ENCODE measurements at regions not wholly inside any gene's neighbourhood (a gene's known extent, or its start where the extent isn't known, plus 50 kb on each side); places are given as distances from the start of the nearest gene placed in this dataset.

GRCh38 chr2:63668000-63668399 is 79.2 kb downstream of the MDH1 start:
- POLR2A ChIA-PET: interaction anchor here (0.6 kb wide), 2 partner anchors 41 to 762 kb away, joined by 3 to 5 read pairs; no protein-coding TSS in a partner anchor

DNA sequence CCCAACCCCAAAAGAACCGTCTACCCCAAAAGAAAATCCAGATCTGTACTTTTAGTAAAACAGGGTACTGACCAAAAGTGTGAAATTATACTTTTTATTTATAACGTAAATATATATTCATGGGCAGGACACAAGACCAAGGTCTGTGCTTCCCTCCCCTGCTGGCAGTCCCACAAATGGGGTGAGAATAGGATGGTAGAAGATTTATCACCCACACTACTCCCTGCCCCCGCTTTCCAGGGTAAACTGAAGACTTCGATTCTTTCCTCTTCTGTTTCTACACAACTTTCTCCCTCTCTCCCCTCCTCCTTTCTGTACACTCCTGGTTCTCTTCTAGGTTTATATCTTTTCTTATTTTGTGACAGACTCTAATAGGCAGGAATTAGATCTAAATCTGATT is 79.7 kb downstream of the MDH1 start:
- H3K9me3 ChIP-seq (ENCODE audit: low read length): no peaks in the 10 kb centered on the region
- H3K27ac ChIP-seq (ENCODE audit: low read depth, low read length, poor library complexity, severe bottlenecking): no peak overlapping the region
- no peaks in the 10 kb centered on the region for H3K36me3 ChIP-seq (ENCODE audit: insufficient read depth, low read length)
- TF ChIP-seq CTCF (conservative IDR thresholded peaks at IDR 0.05; ENCODE audit: low read length): no peak
- TF ChIP-seq EZH2phosphoT487 (IDR thresholded peaks at IDR 0.05; ENCODE audit: borderline replicate concordance, low read depth, low read length): no peak
- DNase-seq (ENCODE audit: low spot score): no peak
- no peak overlapping the region for H3K4me3 ChIP-seq (ENCODE audit: low read depth, low read length, poor library complexity, severe bottlenecking)
- CTCF ChIA-PET (ENCODE audit: unreplicated experiment): no interaction called here
- no peak overlapping the region for H2AFZ ChIP-seq (ENCODE audit: low read length)
- intact Hi-C loops (cut with micrococcal nuclease; ENCODE audit: unreplicated experiment): no loop called here
- no peaks in the 10 kb centered on the region for H3K9me2 ChIP-seq (ENCODE audit: insufficient read depth, low read length)
- no peaks in the 10 kb centered on the region for H4K20me1 ChIP-seq (ENCODE audit: insufficient read depth, low read length)
- BruUV-seq (replicated peaks): no TSS peak
- POLR2A ChIA-PET: interaction anchor here (0.6 to 0.7 kb wide), 3 partner anchors 30 to 762 kb away, joined by 3 to 5 read pairs (median 3); no protein-coding TSS in a partner anchor
- no peak overlapping the region for H3K4me2 ChIP-seq (ENCODE audit: low read length)
- no peaks in the 10 kb centered on the region for H3K4me1 ChIP-seq (ENCODE audit: insufficient read depth, low read length, poor library complexity, severe bottlenecking)
- H3K79me2 ChIP-seq (ENCODE audit: insufficient read depth, low read depth, low read length): no peaks in the 10 kb centered on the region

More at GRCh38 chr2:63668000-63668399, 79.2 kb downstream of the MDH1 start:
- intact Hi-C loops (cut with micrococcal nuclease; ENCODE audit: unreplicated experiment): no loop called here
- H3K4me3 ChIP-seq (ENCODE audit: low read depth, low read length, poor library complexity, severe bottlenecking): no peak overlapping the region
- H3K9me3 ChIP-seq (ENCODE audit: low read length): no peaks in the 10 kb centered on the region
- no peak overlapping the region for H3K27ac ChIP-seq (ENCODE audit: low read depth, low read length, poor library complexity, severe bottlenecking)
- H3K4me1 ChIP-seq (ENCODE audit: insufficient read depth, low read length, poor library complexity, severe bottlenecking): no peaks in the 10 kb centered on the region
- no peak overlapping the region for H2AFZ ChIP-seq (ENCODE audit: low read length)
- no peak for DNase-seq (ENCODE audit: low spot score)
- CTCF ChIA-PET (ENCODE audit: unreplicated experiment): no interaction called here
- H3K4me2 ChIP-seq (ENCODE audit: low read length): no peak overlapping the region
- BruUV-seq (replicated peaks): no TSS peak
- no peaks in the 10 kb centered on the region for H4K20me1 ChIP-seq (ENCODE audit: insufficient read depth, low read length)
- H3K79me2 ChIP-seq (ENCODE audit: insufficient read depth, low read depth, low read length): no peaks in the 10 kb centered on the region
- no peaks in the 10 kb centered on the region for H3K36me3 ChIP-seq (ENCODE audit: insufficient read depth, low read length)
- TF ChIP-seq EZH2phosphoT487 (IDR thresholded peaks at IDR 0.05; ENCODE audit: borderline replicate concordance, low read depth, low read length) (no peak), CTCF (conservative IDR thresholded peaks at IDR 0.05; ENCODE audit: low read length) (no peak)
- H3K9me2 ChIP-seq (ENCODE audit: insufficient read depth, low read length): no peaks in the 10 kb centered on the region

DNA sequence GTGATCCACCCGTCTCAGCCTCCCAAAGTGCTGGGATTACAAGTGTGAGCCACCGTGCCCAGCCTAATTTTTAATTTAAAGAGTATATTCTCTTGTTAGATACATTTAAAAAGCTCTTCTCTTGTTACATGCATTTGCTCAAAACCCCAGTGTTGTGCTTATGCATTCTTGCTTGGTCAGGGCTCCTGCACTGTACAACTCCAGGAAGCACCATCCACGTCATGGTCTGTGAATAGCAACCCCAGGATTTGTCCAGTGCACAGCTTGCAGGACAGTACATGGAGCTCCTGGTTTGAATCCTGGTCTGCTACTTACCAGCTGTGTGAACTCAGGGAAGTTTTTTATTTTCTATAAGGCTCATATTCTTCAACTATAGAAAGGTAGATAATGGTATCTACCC is 80.8 kb downstream of the MDH1 start:
- no peak for DNase-seq (ENCODE audit: low spot score)
- H3K4me1 ChIP-seq (ENCODE audit: insufficient read depth, low read length, poor library complexity, severe bottlenecking): no peaks in the 10 kb centered on the region
- H2AFZ ChIP-seq (ENCODE audit: low read length): no peak overlapping the region
- H3K27ac ChIP-seq (ENCODE audit: low read depth, low read length, poor library complexity, severe bottlenecking): no peak overlapping the region
- H3K4me2 ChIP-seq (ENCODE audit: low read length): no peak overlapping the region
- TF ChIP-seq EZH2phosphoT487 (IDR thresholded peaks at IDR 0.05; ENCODE audit: borderline replicate concordance, low read depth, low read length) (no peak), CTCF (conservative IDR thresholded peaks at IDR 0.05; ENCODE audit: low read length) (no peak)
- ChIA-PET CTCF (ENCODE audit: unreplicated experiment) (no interaction called here), POLR2A (interaction anchor here (0.6 to 0.9 kb wide), 3 partner anchors 54 to 83 kb away, joined by 3 read pairs; no protein-coding TSS in a partner anchor)
- no peaks in the 10 kb centered on the region for H3K9me3 ChIP-seq (ENCODE audit: low read length)
- no TSS peak for BruUV-seq (replicated peaks)
- H3K4me3 ChIP-seq (ENCODE audit: low read depth, low read length, poor library complexity, severe bottlenecking): no peak overlapping the region
- H4K20me1 ChIP-seq (ENCODE audit: insufficient read depth, low read length): no peaks in the 10 kb centered on the region
- no peaks in the 10 kb centered on the region for H3K79me2 ChIP-seq (ENCODE audit: insufficient read depth, low read depth, low read length)
- no peaks in the 10 kb centered on the region for H3K9me2 ChIP-seq (ENCODE audit: insufficient read depth, low read length)
- no peaks in the 10 kb centered on the region for H3K36me3 ChIP-seq (ENCODE audit: insufficient read depth, low read length)
- intact Hi-C loops (cut with micrococcal nuclease; ENCODE audit: unreplicated experiment): no loop called here

Data from OCI-LY7 (cell line).